CD8-positive, alpha-beta memory T cell (primary cell): ENCODE measurements at regions not wholly inside any gene's neighbourhood (a gene's known extent, or its start where the extent isn't known, plus 50 kb on each side); places are given as distances from the start of the nearest gene placed in this dataset.

Experiments
- CTCF ChIA-PET: fragments of 350-600 bp; sonication (Branson Sonifier 250); formaldehyde crosslinking; loops from one replicate; lab custom pipeline; 2021; ENCODE audit warnings: antibody characterized with exemption; lab: Charles Lee
- POLR2A ChIA-PET: fragments of 350-600 bp; sonication (Branson Sonifier 250); formaldehyde crosslinking; loops from one replicate; lab custom pipeline; 2021; ENCODE audit warnings: antibody characterized with exemption; lab: Charles Lee
- DNase-seq, 5 donors: peaks; one replicate each; pipeline versions ENCODE4 v3.0.0 to v3.0.0-alpha.2; 2020 to 2022; ENCODE audit warnings: mixed read lengths in 1 of 5
- H3K27ac ChIP-seq: one replicate; pipeline ENCODE4 v1.7.0; 2013; ENCODE audit warnings: low read depth, mild to moderate bottlenecking, low read length, moderate library complexity
- H3K27me3 ChIP-seq: 2 replicates; pipeline ENCODE4 v1.7.0; 2013; ENCODE audit warnings: low read length, mild to moderate bottlenecking; ENCODE audit not compliant: insufficient read depth, poor library complexity, severe bottlenecking
- H3K36me3 ChIP-seq: 2 replicates; pipeline ENCODE4 v1.7.0; 2013; ENCODE audit warnings: mild to moderate bottlenecking, low read length, moderate library complexity; ENCODE audit not compliant: insufficient read depth
- H3K4me1 ChIP-seq: 2 replicates; pipeline ENCODE4 v1.7.0; 2013; ENCODE audit warnings: mild to moderate bottlenecking, low read length, moderate library complexity; ENCODE audit not compliant: insufficient read depth
- H3K4me3 ChIP-seq: 2 replicates; pipeline ENCODE4 v1.7.0; 2013; ENCODE audit warnings: mild to moderate bottlenecking, low read length
- H3K9me3 ChIP-seq: 2 replicates; pipeline ENCODE4 v1.7.0; 2013; ENCODE audit warnings: mild to moderate bottlenecking, low read length
- H3K27ac Mint-ChIP-seq, 8 donors: one replicate each; pipeline ENCODE4 v1.8.0; 2020 to 2021; ENCODE audit warnings: mixed read lengths in 8 of 8, mild to moderate bottlenecking in 6 of 8, inconsistent platforms in 3 of 8, moderate library complexity in 3 of 8
- H3K27me3 Mint-ChIP-seq, 2 donors: one replicate each; pipeline ENCODE4 v1.8.0; 2020 to 2021; ENCODE audit warnings: mixed read lengths in 2 of 2, mild to moderate bottlenecking in 1 of 2, moderate library complexity in 1 of 2
- H3K36me3 Mint-ChIP-seq, 3 donors: one replicate each; pipeline ENCODE4 v1.8.0; 2020 to 2021; ENCODE audit warnings: mixed read lengths in 3 of 3, inconsistent platforms in 1 of 3, mild to moderate bottlenecking in 1 of 3
- H3K4me1 Mint-ChIP-seq, 3 donors: one replicate each; pipeline ENCODE4 v1.8.0; 2020 to 2021; ENCODE audit warnings: mixed read lengths in 3 of 3, inconsistent platforms in 1 of 3, mild to moderate bottlenecking in 1 of 3
- H3K4me3 Mint-ChIP-seq, 7 donors: one replicate each; pipeline ENCODE4 v1.8.0; 2020 to 2021; ENCODE audit warnings: mixed read lengths in 7 of 7, mild to moderate bottlenecking in 6 of 7, moderate library complexity in 4 of 7, inconsistent platforms in 2 of 7
- H3K9me3 Mint-ChIP-seq, 5 donors: one replicate each; pipeline ENCODE4 v1.8.0; 2020 to 2022; ENCODE audit warnings: mixed read lengths in 5 of 5, mild to moderate bottlenecking in 3 of 5, moderate library complexity in 2 of 5, inconsistent platforms in 1 of 5

DNA sequence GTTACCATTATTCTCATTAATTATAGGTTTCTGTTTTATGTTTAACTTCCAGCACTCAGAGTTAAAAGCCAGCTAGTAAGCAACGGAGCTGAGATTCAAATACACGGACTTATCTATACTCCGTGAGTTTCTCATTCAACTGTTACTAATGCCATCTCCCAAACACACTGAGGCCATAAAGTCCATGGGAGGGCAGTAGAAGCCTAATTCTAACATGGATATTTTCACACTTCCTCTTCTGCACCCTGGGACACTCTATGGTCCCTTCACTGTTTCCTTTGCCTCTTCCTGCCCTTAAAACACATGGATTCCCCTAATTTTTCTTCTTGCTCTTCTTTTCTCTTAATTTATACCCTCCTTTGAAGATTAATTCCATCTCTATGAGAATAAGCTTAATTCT lies 245.0 kb downstream of the KLF13 start:
- POLR2A ChIA-PET: no interaction called here

DNA sequence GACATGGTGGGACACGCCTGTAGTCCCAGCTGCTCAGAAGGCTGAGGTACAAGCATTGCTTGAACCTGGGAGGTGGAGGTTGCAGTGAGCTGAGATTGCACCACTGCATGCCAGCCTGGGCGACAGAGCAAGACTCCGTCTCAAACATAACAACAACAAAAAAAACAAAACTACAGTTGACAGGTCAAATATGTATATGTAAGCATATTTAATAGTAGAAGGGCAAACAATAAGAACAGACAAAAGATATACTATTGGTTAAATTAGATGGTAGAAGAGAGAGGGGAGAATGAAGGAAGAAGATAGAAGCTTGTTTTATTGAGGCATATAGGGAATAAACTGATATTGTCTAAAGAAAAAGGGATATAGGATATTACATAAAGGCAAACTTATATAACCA lies 247.1 kb downstream of the KLF13 start:
- POLR2A ChIA-PET: no interaction called here
- no peak overlapping the region for H3K27ac ChIP-seq
- Mint-ChIP-seq H3K27me3 (peaks cover 3 to 14% of the 10 kb centered on the region in 2 donors), H3K4me1 (no peaks in the 10 kb centered on the region), H3K9me3 (peaks cover 0 to 3% (median under 1%) of the 10 kb centered on the region in 5 donors), H3K27ac (no peak overlapping the region), H3K4me3 (no peak overlapping the region), H3K36me3 (peaks cover 0 to 1% (median 0%) of the 10 kb centered on the region in 3 donors)
- DNase-seq: no peak
- H3K4me1 ChIP-seq: no peaks in the 10 kb centered on the region
- no peaks in the 10 kb centered on the region for H3K9me3 ChIP-seq
- no peaks in the 10 kb centered on the region for H3K27me3 ChIP-seq
- H3K4me3 ChIP-seq: no peak overlapping the region
- CTCF ChIA-PET: no interaction called here
- H3K36me3 ChIP-seq: no peaks in the 10 kb centered on the region

More for the DNA sequence above, 245.0 kb downstream of the KLF13 start:
- no peak overlapping the region for H3K4me3 ChIP-seq
- peaks cover 0 to 14% of the 10 kb centered on the region in 2 donors for H3K27me3 Mint-ChIP-seq
- no peaks in the 10 kb centered on the region for H3K4me1 ChIP-seq
- no peak for DNase-seq
- H3K36me3 Mint-ChIP-seq: peaks cover 0 to 18% (median 0%) of the 10 kb centered on the region in 3 donors
- no peak overlapping the region for H3K4me3 Mint-ChIP-seq
- peaks cover 7 to 9% (median 7%) of the 10 kb centered on the region in 5 donors for H3K9me3 Mint-ChIP-seq
- H3K27ac ChIP-seq: no peak overlapping the region
- no peaks in the 10 kb centered on the region for H3K36me3 ChIP-seq
- peak overlapping the region in 1 of 8 donors; percentile 6 for H3K27ac Mint-ChIP-seq
- no peaks in the 10 kb centered on the region for H3K4me1 Mint-ChIP-seq
- H3K9me3 ChIP-seq: no peaks in the 10 kb centered on the region
- H3K27me3 ChIP-seq: no peaks in the 10 kb centered on the region
- CTCF ChIA-PET: no interaction called here

DNA sequence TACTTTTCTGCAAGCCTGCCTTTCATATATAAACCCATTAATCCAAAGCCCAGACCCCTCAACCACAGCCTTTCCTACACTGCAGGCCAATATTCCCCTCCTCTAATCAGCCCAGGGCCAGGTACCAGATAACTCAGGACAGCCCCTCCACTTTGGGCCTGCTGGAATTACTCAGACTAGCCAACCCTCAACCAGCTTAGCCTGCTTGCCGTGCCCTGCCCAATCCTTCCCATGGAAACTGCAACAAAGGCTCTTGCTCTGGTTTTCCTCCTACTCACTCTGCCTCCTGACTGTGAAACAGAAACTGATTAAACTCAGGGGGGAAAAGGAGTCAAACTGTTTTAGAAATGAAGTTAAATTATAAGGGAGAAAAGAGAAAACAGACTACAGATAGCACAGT lies 248.1 kb downstream of the KLF13 start:
- CTCF ChIA-PET: no interaction called here

DNA sequence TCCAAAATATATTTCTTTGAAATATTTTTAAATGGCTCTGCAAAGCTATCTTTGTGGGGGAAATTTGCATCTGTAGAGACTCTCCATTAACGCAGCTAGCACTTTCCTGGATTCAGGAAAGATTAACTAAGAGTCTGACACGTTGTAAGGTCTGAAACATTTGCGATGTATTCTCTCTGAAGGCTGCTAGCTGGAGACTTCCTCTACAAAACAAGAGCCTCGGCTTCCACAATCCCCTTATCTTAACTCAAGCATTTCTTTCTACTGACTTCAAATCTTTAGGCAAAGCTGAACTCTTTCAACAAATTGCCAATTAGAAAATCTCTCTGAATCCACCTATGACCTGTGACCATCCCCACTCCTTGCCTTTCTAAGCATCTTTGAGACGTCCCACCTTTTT lies 250.5 kb downstream of the KLF13 start:
- H3K36me3 Mint-ChIP-seq: peaks cover 0 to 4% (median 0%) of the 10 kb centered on the region in 3 donors
- peaks cover 3 to 16% (median 7%) of the 10 kb centered on the region in 5 donors for H3K9me3 Mint-ChIP-seq
- H3K4me3 Mint-ChIP-seq: no peak overlapping the region
- no peaks in the 10 kb centered on the region for H3K4me1 ChIP-seq
- peaks cover 4 to 9% of the 10 kb centered on the region in 2 donors for H3K27me3 Mint-ChIP-seq
- ChIA-PET CTCF (no interaction called here), POLR2A (no interaction called here)
- no peaks in the 10 kb centered on the region for H3K4me1 Mint-ChIP-seq
- no peak overlapping the region for H3K4me3 ChIP-seq
- H3K27me3 ChIP-seq: no peaks in the 10 kb centered on the region
- H3K27ac ChIP-seq: no peak overlapping the region
- no peaks in the 10 kb centered on the region for H3K9me3 ChIP-seq
- no peaks in the 10 kb centered on the region for H3K36me3 ChIP-seq
- no peak for DNase-seq
- no peak overlapping the region for H3K27ac Mint-ChIP-seq

More for the DNA sequence above, 248.1 kb downstream of the KLF13 start:
- Histone ChIP-seq H3K27ac (no peak overlapping the region), H3K27me3 (no peaks in the 10 kb centered on the region), H3K4me3 (no peak overlapping the region), H3K36me3 (no peaks in the 10 kb centered on the region), H3K9me3 (no peaks in the 10 kb centered on the region), H3K4me1 (no peaks in the 10 kb centered on the region)
- no peak overlapping the region for H3K4me3 Mint-ChIP-seq
- no peaks in the 10 kb centered on the region for H3K4me1 Mint-ChIP-seq
- peaks cover 3 to 7% of the 10 kb centered on the region in 2 donors for H3K27me3 Mint-ChIP-seq
- peaks cover 0 to 1% (median 0%) of the 10 kb centered on the region in 5 donors for H3K9me3 Mint-ChIP-seq
- DNase-seq: no peak
- peak overlapping the region in 1 of 8 donors; percentile 12 for H3K27ac Mint-ChIP-seq
- POLR2A ChIA-PET: no interaction called here
- no peaks in the 10 kb centered on the region for H3K36me3 Mint-ChIP-seq

DNA sequence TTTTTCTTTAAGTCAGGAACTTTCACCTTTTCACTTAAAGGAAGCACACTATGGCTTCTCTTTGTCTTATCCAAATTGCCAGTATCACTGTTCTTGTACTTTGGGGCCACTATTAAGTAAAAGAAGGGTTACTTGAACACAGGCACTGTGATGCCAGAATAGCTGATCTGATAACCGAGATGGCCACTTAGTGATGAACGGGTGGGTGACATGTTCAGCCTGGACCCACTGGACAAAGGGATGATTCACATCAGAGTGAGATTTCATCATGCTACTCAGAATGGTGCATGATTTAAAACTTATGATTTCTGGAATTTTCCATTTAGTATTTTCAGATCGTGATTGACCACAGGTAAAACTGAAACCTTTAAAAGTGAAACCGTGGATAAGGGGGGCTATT lies 252.6 kb downstream of the KLF13 start:
- Mint-ChIP-seq H3K27me3 (peaks cover 5 to 13% of the 10 kb centered on the region in 2 donors), H3K9me3 (peaks cover 5 to 23% (median 9%) of the 10 kb centered on the region in 5 donors), H3K27ac (no peak overlapping the region), H3K4me3 (no peak overlapping the region), H3K36me3 (peaks cover 0 to 6% (median 0%) of the 10 kb centered on the region in 3 donors), H3K4me1 (no peaks in the 10 kb centered on the region)
- no peaks in the 10 kb centered on the region for H3K4me1 ChIP-seq
- no peak for DNase-seq
- no peak overlapping the region for H3K27ac ChIP-seq
- no peaks in the 10 kb centered on the region for H3K36me3 ChIP-seq
- no peak overlapping the region for H3K4me3 ChIP-seq
- ChIA-PET POLR2A (no interaction called here), CTCF (no interaction called here)
- H3K9me3 ChIP-seq: no peaks in the 10 kb centered on the region
- H3K27me3 ChIP-seq: no peaks in the 10 kb centered on the region

DNA sequence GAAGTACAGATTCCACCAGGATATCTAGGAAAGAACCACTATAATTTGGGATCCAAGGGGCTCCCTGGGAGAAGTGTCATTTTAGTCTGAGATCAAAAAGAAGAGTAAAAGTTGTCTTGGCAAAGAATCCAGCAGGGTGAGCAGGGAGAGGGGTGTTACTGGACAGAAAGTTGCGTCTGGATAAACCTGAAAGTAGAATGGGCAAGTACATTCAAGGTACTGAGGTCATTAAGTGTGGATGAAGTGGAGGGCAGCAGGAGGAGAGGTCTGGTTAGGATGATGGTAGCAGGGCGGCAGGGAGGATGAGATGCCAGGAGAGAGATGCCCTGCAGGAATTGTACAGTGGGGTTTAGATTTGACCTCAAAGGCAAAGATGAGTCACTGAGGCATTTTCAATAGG lies 253.3 kb downstream of the KLF13 start:
- no peak overlapping the region for H3K4me3 Mint-ChIP-seq
- DNase-seq: no peak

DNA sequence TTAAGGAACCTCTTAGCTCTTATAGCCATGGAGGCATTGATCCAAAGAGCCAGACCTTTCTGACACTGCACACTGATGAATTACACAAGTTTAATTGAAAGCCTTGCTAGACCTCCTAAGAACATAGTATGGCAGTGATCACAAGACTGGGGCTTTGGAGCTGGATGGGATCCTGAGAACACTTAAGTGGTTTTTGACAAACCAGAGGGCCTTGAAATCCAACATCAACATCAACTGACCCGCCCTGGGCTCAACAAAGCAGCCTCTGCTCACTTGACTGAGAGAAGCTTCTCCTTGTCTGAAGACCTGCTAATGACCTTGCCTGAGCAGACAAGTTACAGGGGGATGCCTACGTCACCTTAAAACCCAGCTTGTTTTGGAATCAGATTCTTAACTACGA lies 257.6 kb downstream of the KLF13 start:
- Histone ChIP-seq H3K4me3 (no peak overlapping the region), H3K27me3 (no peaks in the 10 kb centered on the region), H3K9me3 (no peaks in the 10 kb centered on the region), H3K36me3 (no peaks in the 10 kb centered on the region), H3K4me1 (no peaks in the 10 kb centered on the region), H3K27ac (no peak overlapping the region)
- CTCF ChIA-PET: no interaction called here
- POLR2A ChIA-PET: no interaction called here
- Mint-ChIP-seq H3K4me1 (no peaks in the 10 kb centered on the region), H3K36me3 (peaks cover 0 to 6% (median 2%) of the 10 kb centered on the region in 3 donors), H3K4me3 (no peak overlapping the region), H3K27ac (no peak overlapping the region), H3K27me3 (peaks cover 15 to 34% of the 10 kb centered on the region in 2 donors), H3K9me3 (peaks cover 5 to 23% (median 9%) of the 10 kb centered on the region in 5 donors)
- DNase-seq: no peak

More for the DNA sequence above, 253.3 kb downstream of the KLF13 start:
- no peaks in the 10 kb centered on the region for H3K36me3 ChIP-seq
- H3K4me1 ChIP-seq: no peaks in the 10 kb centered on the region
- ChIA-PET POLR2A (no interaction called here), CTCF (no interaction called here)
- Mint-ChIP-seq H3K36me3 (peaks cover 0 to 6% (median 2%) of the 10 kb centered on the region in 3 donors), H3K27me3 (peaks cover 9 to 15% of the 10 kb centered on the region in 2 donors), H3K9me3 (peaks cover 5 to 23% (median 9%) of the 10 kb centered on the region in 5 donors), H3K4me1 (no peaks in the 10 kb centered on the region), H3K27ac (no peak overlapping the region)
- H3K4me3 ChIP-seq: no peak overlapping the region
- H3K27ac ChIP-seq: no peak overlapping the region
- no peaks in the 10 kb centered on the region for H3K27me3 ChIP-seq
- H3K9me3 ChIP-seq: no peaks in the 10 kb centered on the region

DNA sequence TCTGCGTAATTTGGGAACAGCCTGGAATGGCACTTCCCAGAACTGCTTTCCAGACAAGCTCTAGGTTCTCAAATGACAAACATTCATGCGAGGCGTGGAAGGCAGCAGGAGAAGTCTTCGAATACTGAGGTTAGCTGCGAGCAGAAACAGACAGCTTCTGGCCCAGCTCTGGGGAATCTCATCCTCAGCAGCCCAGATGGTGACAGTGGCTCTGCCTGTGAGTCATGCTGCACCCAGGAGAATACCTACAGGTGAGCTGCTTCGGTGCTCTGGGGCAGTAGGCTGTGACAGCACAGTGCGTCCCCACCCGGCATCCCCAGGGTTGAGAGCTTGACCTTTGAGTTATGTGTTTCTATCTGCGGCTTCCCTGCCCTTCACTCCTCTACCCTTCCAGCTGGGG lies 258.6 kb downstream of the KLF13 start:
- H3K9me3 ChIP-seq: no peaks in the 10 kb centered on the region
- Mint-ChIP-seq H3K9me3 (peaks cover 5 to 19% (median 6%) of the 10 kb centered on the region in 5 donors), H3K36me3 (peaks cover 0 to 6% (median 2%) of the 10 kb centered on the region in 3 donors), H3K4me3 (no peak overlapping the region), H3K27ac (no peak overlapping the region), H3K27me3 (peaks cover 15 to 34% of the 10 kb centered on the region in 2 donors), H3K4me1 (no peaks in the 10 kb centered on the region)
- no peaks in the 10 kb centered on the region for H3K36me3 ChIP-seq
- H3K27ac ChIP-seq: no peak overlapping the region
- CTCF ChIA-PET: no interaction called here
- H3K4me1 ChIP-seq: no peaks in the 10 kb centered on the region
- H3K4me3 ChIP-seq: no peak overlapping the region
- POLR2A ChIA-PET: no interaction called here
- H3K27me3 ChIP-seq: no peaks in the 10 kb centered on the region
- no peak for DNase-seq
